ENCODE measurements at regions not wholly inside any gene's neighbourhood (a gene's known extent, or its start where the extent isn't known, plus 50 kb on each side); places are given as distances from the start of the nearest gene placed in this dataset.

DNA sequence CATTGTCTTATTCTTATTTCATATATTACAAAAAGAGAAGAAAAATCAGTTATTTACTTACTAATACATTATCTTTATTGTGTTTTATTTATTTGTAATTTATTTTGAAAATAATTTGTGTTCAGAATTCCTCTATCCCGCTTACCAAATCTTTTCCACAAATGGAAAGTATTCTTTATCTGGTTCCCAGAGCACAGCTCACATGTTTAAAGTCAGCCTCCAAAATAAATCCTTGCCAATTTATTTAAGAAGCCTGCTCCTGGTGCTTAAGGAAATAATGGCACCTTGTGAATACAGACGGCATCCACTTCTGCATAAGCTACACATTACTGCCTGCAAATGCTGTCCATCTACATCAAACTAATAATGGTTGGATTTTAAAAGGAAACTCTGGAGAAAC is 435.4 kb downstream of the MTRR start:
- no peak for TF ChIP-seq POLR2A (IDR thresholded peaks at IDR 0.05; ENCODE audit: low read depth, low read length)
- TF ChIP-seq POLR2AphosphoS5 (IDR thresholded peaks at IDR 0.05; ENCODE audit: low read depth, low read length), result no peak
